ENCODE measurements at regions not wholly inside any gene's neighbourhood (a gene's known extent, or its start where the extent isn't known, plus 50 kb on each side); places are given as distances from the start of the nearest gene placed in this dataset.

- TF ChIP-seq CTCF (IDR thresholded peaks at IDR 0.05) (no peak), POLR2A (IDR thresholded peaks at IDR 0.05) (no peak)
Observed at GRCh38 chr7:145875267-145875666, 241.3 kb upstream of the CNTNAP2 start.
